ENCODE measurements at regions not wholly inside any gene's neighbourhood (a gene's known extent, or its start where the extent isn't known, plus 50 kb on each side); places are given as distances from the start of the nearest gene placed in this dataset.
"Not testable (repeated sequence)": the region's sequence is repeated elsewhere in the genome, so short reads cannot be mapped to it uniquely, and the experiment has no call there.

DNA sequence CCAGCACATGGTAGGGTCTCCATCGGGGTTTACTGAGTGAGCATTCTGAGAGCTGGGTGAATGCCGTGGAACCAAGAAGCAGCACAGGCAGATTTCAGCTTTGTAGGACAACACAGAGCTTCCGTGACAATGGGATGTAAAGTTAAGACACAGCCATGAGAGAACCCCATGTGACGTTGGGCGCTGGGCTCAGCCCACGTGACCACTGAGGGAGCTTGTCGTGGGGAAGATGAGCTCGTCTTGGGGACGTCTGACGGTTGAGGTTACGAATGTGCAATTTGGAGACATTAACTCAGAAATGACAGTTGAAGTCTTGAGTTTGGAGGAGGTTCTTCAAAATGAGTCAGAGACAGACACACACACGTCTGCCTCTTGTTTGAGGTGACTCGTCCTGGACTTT is 51.5 kb upstream of the MUC20 start:
- peak in 1 of 3 experiments; percentile 30 for DNase-seq (ENCODE audit: low read depth in 3 of 3)

DNA sequence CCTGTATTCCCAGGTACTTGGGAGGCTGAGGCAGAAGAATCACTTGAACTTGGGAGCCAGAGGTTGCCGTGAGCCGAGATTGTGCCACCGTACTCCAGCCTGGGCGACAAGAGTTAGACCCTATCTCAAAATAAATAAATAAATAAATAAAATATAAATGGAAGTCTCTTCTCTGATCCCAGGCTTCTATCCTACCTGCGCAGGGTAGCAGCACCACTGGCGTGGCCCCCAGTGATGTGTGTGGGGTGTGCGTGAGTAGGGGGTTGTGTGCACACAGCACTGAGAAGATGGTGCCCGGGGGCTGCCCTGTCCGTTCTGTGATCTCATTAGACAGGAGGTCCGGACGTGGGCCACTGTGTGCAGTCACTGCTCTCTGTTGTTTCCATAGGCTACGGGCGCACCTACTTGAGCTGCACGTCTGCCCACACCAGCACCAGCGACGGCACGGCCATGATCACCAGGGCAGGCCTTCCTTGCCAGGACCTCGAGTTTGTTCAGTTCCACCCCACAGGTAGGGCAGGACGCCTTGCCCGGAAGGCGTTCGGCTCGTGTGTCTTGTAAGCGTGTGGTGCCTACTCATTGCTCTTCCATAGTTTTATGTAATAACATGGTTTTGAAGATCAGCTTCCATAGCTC is 52.5 kb upstream of the MUC20 start:
- not testable (repeated sequence) for DNase-seq (ENCODE audit: low read depth in 3 of 3)

DNA sequence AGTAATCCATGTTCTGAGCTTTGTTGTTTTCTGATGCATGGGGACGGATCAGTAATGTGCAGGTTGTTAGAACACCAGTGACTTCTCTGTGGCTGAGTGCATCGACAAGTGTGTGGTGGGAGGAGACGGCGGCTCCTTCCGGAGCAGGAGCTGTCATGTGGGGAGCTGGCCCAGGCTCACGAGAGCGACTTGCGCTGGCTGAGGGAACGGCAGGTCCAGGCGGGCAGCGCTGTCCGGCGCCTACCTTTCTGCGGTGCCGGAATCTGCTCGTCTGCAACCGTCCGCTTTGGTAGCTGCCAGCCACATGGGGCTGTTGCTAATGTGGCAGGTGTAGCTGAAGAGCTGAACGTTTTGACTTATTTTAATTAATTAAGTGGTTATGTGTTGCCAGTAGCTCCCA is 55.5 kb upstream of the MUC20 start:
- not testable (repeated sequence) for DNase-seq (ENCODE audit: low read depth in 3 of 3)

DNA sequence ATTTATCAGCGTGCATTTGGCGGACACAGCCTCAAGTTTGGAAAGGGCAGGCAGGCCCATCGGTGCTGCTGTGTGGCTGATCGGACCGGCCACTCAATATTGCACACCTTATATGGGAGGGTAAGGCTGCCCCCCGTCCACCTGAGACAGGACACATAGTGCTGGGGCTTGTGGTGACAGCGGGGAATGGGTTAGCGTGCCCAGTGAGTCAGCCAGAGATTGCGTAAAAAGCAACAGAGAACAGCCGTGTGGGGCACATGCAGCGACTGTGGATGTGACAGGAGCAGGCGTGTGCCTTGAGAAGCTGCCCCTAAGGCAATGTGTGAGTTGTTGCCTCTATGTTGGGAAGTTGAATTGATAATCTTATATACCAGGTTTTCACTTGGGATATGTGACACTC is 56.6 kb upstream of the MUC20 start:
- DNase-seq (ENCODE audit: low read depth in 3 of 3): not testable (repeated sequence)

- DNase-seq (ENCODE audit: low read depth in 3 of 3): not testable (repeated sequence)
Measured at GRCh38 chr3:195659136-195659533, 61.6 kb upstream of the MUC20 start.

DNA sequence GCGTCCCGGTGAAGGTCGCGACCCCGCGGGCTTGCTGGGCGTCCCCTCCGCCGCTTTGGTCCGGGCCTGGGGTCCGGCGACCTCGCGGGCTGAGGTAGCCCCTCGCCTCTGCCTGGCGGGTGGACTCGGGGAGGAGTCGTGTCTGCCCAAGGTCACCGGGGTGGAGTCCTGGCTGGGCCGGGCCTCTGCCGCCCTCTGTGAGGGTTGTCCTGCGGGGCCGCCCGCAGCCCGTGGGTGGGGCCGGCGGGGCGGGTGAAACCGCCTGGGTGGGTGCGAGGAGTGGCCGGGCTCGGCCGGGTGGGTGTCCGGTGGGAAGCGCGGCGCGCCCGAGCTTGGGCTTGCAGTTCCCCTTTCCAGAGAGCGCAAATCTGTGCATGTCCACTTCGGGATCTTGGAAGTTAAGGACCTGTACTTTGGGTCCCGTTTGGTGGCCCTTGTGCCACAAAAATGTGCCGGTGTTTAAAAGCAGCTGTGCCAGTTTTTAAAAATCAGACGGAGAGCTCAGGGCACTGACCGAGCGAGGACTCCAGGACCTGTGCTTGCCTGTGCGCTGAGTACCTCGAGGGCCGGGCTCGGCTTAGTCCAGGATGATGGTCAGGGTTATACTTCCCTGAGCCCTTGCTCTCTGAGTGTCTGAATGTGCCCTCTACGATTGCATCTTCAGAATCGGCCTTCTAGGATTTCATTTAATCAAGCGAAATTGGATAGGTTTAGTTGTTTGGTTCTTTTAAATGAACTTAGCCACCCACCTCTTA is 62.2 kb upstream of the MUC20 start:
- DNase-seq (ENCODE audit: low read depth in 3 of 3): not testable (repeated sequence)

DNA sequence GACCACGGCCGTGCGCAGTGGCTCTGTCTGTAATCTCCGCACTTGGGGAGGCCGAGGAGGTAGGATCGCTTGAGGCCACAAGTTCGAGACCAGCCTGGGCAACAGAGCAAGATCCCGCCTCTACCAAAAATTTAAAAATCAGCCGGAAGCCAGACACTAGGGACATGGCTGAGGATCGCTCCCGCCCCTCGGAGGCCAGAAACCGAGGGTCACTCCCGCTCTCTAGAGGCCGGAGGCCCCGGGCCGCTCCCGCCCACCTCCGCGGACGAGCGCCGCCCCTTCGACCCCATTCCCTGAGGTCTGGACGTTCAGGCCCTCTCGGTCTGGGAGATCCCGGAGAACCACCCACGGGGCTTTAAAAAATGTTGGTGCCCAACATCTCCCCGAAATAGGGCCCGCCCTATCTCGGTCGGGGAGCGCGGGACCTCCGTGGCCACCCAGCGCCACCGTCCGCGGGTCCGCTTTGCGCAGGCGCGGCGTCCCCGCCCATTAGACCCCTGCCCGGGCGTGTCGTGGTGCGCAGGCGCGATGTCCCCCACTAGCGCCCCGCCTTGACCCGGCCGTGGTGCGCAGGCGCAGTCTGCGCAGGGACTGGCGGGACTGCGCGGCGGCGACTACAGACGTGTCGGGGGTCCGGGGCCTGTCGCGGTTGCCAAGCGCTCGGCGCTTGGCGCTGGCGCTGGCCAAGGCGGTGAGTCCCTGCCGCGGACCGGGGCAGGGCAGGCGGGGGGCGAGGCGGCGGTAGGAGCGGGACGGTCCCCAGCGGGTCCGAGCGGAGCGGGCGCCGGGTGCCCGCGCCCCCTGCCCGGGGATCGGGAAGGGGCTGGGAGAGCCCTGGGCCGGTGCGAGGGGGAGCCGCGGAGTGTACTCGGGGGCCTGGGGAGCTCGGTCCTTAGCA is 63.1 kb upstream of the MUC20 start:
- peak; percentile 83 to 90 (median 84) for DNase-seq (ENCODE audit: low read depth in 3 of 3)

GRCh38 chr3:195656091-195656490 is 64.7 kb upstream of the MUC20 start:
- DNase-seq (ENCODE audit: low read depth in 3 of 3): not testable (repeated sequence)

GRCh38 chr3:195654746-195655145 is 66.0 kb upstream of the MUC20 start:
- not testable (repeated sequence) for DNase-seq (ENCODE audit: low read depth in 3 of 3)

GRCh38 chr3:195654138-195654537 is 66.6 kb upstream of the MUC20 start:
- not testable (repeated sequence) for DNase-seq (ENCODE audit: low read depth in 3 of 3)

DNA sequence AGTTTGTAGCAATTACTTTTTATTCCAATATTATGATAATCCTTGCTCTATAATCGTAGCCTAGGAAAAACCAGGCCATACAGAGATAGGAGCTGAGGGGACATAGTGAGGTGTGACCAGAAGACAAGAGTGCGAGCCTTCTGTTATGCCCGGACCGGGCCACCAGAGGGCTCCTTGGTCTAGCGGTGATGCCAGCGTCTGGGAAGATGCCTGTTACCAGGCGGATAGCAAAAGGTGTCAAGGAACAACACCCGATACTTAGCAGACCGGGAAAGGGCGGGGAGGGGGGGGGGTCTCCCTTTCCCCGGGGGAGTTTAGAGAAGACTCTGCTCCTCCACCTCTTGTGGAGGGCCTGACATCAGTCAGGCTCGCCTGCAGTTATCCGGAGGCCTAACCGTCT is 67.1 kb upstream of the MUC20 start:
- DNase-seq (ENCODE audit: low read depth in 3 of 3): not testable (repeated sequence)

DNA sequence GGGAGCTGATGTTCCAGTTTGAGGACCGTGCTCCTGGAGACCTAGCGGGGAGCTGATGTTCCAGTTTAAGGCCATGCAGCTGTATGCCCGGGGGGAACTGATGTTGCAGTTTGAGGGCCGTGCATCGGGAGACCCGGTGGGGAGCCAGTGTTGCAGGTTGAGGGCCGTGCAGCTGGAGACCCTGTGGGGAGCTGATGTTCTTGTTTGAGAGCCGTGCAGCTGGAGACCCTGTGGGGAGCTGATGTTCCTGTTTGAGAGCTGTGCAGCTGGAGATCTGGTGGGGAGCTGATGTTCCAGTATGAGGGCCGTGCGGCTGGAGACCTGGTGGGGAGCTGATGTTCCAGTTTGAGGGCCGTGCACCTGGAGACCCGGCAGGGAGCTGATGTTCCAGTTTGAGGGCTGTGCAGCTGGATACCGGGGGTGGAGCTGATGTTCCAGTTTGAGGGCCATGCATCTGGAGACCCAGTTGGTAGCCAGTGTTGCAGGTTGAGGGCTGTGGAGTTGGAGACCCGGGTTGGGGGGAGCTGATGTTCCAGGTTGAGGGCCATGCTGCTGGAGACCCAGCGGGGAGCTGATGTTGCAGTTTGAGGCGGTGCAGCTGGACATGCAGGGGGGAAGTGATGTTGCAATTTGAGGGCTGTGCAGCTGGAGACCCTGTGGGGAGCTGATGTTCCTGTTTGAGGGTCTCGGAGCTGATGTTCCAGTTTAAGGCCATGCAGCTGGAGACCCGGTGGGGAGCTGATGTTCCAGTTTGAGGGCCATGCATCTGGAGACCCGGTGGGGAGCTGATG is 64.4 kb upstream of the APOD start:
- DNase-seq (ENCODE audit: low read depth in 3 of 3): not testable (repeated sequence)

DNA sequence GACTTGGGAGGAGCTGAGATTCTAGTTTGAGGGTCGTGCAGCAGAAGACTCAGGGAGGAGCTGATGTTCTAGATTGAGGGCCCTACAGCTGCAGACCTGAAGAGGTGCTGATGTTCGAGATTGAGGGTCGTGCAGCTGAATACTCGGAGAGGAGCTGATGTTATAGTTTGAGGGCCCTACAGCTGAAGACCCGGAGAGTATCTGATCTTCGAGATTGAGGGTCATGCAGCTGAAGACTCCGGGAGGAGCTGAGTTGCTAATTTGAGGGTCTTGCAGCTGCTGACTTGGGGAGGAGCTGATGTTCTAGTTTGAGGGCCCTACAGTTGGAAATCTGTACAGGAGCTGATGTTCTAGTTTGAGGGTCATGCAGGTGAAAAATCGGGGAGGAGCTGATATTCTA is 62.1 kb upstream of the APOD start:
- DNase-seq (ENCODE audit: low read depth in 3 of 3): not testable (repeated sequence)

DNA sequence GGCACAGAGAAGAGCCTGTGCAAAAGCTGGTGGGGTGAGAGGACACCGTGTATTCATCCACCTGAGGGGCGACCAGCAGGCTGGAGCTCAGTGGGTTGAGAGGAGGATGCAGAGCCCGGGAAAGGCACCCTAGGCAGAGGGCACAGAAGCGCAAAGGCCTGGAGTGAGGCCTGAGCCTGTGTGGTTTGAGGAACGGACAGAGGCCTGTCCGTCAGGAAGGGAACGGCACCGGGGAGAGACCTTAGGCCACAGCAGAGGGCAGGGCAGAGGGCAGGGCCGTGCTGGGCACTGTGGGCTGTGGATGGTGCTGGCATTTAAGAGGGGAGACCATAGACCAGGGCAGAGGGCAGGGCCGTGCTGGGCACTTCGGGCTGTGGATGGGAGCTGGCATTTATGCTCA is 59.5 kb upstream of the APOD start:
- DNase-seq (ENCODE audit: low read depth in 3 of 3): not testable (repeated sequence)

DNA sequence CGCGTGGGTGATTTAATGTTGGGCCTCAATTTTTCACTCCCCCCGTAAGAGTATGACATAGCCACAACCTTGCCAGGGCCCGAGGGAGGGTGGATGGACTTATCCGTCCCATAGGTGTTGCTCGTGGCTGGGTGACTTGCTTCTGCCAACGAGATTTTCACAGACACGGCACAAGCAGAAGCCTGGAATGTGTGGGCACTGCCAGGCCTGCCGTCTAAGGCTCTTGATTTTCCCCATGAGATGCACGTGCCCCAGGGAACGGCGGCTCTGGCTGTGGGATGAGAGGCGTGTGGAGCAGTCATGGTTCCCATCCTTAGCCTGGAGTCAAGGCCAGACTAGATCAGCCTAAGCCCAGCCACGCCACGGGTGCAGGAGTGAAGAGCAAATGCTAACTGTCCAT is 58.6 kb upstream of the APOD start:
- not testable (repeated sequence) for DNase-seq (ENCODE audit: low read depth in 3 of 3)

- DNase-seq (ENCODE audit: low read depth in 3 of 3): not testable (repeated sequence)
Measured at GRCh38 chr3:195638456-195638855, 54.7 kb upstream of the APOD start.

GRCh38 chr3:195637473-195638233 is 53.9 kb upstream of the APOD start:
- DNase-seq (ENCODE audit: low read depth in 3 of 3): not testable (repeated sequence)

DNA sequence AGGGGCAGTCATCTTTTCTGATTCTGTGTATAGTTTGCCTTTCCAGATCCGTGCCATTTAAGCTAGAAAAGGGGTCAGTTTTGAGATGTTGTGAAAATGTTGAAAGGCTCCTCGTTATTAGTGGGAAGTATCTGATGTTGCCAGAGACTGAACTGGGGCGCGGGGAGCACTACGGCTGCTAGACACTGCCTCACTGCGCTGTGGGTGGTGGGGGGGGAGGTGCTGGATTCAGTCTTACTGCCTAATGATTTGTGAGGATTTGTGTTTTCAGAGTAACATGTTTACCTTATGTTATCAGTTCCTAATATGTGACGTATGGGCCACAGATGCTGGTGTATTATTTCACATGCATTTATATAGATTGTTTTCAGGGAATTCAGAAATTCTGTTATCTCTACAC is 53.3 kb upstream of the APOD start:
- DNase-seq (ENCODE audit: low read depth in 3 of 3): not testable (repeated sequence)

- DNase-seq (ENCODE audit: low read depth in 3 of 3): not testable (repeated sequence)
Measured at GRCh38 chr3:195635898-195636685, 52.4 kb upstream of the APOD start.

Measured in stimulated activated CD4-positive, alpha-beta T cell treated with anti-CD3 and anti-CD28 coated beads, TNF-alpha, amount 100 ng/mL, for 24 hours (primary cell).